Activated CD4-positive, alpha-beta T cell treated with anti-CD3 and anti-CD28 coated beads, Interleukin-2, amount 10 ng/mL, durations not matched to agents 24 days and 14 days (primary cell): ENCODE measurements at regions not wholly inside any gene's neighbourhood (a gene's known extent, or its start where the extent isn't known, plus 50 kb on each side); places are given as distances from the start of the nearest gene placed in this dataset.

Experiments
- DNase-seq: peaks from one replicate; pipeline ENCODE4 v3.0.0; 2022
- H3K27ac Mint-ChIP-seq: one replicate; pipeline ENCODE4 v1.8.0; 2022; ENCODE audit warnings: mild to moderate bottlenecking, mixed read lengths
- H3K27me3 Mint-ChIP-seq: one replicate; pipeline ENCODE4 v1.8.0; 2022; ENCODE audit warnings: mixed read lengths
- H3K36me3 Mint-ChIP-seq: one replicate; pipeline ENCODE4 v1.8.0; 2022; ENCODE audit warnings: low read depth, mild to moderate bottlenecking, mixed read lengths
- H3K4me1 Mint-ChIP-seq: one replicate; pipeline ENCODE4 v1.8.0; 2021; ENCODE audit warnings: mixed read lengths
- H3K4me3 Mint-ChIP-seq: one replicate; pipeline ENCODE4 v1.8.0; 2022; ENCODE audit warnings: mild to moderate bottlenecking, moderate library complexity, mixed read lengths
- H3K9me3 Mint-ChIP-seq: one replicate; pipeline ENCODE4 v1.8.0; 2021; ENCODE audit warnings: mixed read lengths
- intact Hi-C: fragments of 100-400 bp; cut with micrococcal nuclease; formaldehyde crosslinking; loops from one replicate; pipeline ENCODE4 v1.15.1; 2023

DNA sequence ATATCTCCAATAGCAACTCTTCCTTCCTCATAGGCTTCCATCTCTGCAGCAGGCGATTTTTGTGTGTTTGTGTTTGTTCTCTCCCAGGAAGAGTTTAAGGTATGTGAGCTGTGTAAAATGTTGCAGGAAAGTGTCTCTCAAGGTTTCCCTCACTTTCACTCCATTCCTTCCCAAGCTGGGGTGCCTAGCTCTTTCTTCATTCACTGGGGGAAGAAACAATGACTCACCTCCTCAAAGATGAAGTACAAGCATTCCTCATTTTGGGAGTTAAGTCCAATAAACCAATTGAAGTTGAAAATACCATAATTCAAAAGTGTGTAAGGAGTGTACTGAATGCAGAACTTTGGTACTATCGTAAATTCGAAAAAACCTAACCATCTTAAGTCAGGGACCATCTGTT is 422.7 kb upstream of the CFAP20DC start:
- Mint-ChIP-seq H3K4me3 (no peak overlapping the region), H3K36me3 (peaks cover 22% of the 10 kb centered on the region), H3K27me3 (no peaks in the 10 kb centered on the region), H3K4me1 (peaks cover 41% of the 10 kb centered on the region), H3K9me3 (peaks cover 52% of the 10 kb centered on the region), H3K27ac (no peak overlapping the region)
- intact Hi-C loops, result no loop called here
- no peak for DNase-seq

DNA sequence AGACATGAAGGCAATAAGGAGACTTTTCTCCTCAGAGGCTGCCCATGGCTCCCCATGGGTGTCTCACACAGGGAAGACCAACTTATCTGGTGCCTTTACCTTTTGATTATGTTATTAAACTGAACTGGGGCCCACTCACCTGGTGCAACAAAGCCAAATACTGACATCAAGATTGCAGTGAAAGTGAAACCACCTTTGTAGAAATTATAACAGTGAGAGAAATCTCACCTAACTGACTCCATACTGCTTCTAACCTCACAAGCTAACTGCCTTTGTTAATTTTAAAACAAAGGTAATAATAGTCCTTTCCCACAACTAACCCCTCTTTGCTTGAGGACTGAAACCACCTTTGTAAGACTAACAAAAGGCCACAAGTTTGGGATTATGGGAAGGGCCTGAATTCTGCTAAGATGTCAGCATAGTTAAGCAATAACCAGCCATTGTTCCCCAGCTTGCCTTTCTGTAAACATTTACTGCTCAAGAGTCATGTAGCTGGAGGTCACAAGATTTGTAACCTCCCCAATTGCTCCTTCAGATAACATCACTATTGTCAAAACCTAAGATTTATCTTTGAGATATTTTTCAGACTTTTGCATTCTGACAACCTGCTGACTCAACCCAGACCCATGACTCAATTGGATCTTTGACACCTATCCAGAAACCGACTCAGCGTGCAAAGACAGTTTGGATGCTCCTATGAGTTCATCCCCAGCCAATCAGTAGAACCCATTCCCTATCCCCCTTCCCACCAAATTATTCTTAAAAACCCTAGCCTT is 420.3 kb upstream of the CFAP20DC start:
- Mint-ChIP-seq H3K36me3 (peaks cover 22% of the 10 kb centered on the region), H3K4me3 (no peak overlapping the region), H3K4me1 (peaks cover 40% of the 10 kb centered on the region), H3K27ac (peak overlapping the region; percentile 56), H3K9me3 (peaks cover 42% of the 10 kb centered on the region), H3K27me3 (no peaks in the 10 kb centered on the region)
- peak; percentile 61 for DNase-seq
- intact Hi-C loops, result loop anchor here (1.0 to 2.0 kb wide), 2 partner anchors 13 to 19 kb away; no protein-coding TSS in a partner anchor

DNA sequence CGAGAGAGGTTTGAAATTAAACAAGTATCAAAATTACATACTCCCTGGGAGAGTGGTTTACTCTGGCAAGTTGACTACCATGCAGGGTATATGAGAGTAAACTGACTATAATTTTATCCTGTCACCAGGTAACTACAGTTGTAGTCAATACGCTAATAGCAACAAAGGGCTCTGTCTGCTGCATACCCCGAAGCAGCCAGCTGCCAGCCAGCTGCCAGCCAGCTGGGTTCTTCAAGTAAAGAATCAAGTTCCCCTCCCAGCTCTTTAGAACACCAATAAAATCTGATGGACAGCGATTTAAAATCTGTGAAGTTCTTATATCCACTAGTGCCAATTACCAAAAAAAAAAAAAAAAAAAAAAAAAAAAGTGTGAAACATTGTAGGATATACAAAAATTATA is 417.7 kb upstream of the CFAP20DC start:
- Mint-ChIP-seq H3K4me3 (no peak overlapping the region), H3K27ac (no peak overlapping the region), H3K4me1 (peaks cover 27% of the 10 kb centered on the region), H3K27me3 (no peaks in the 10 kb centered on the region), H3K9me3 (peaks cover 31% of the 10 kb centered on the region), H3K36me3 (peaks cover 22% of the 10 kb centered on the region)
- DNase-seq, result no peak
- intact Hi-C loops, result no loop called here

DNA sequence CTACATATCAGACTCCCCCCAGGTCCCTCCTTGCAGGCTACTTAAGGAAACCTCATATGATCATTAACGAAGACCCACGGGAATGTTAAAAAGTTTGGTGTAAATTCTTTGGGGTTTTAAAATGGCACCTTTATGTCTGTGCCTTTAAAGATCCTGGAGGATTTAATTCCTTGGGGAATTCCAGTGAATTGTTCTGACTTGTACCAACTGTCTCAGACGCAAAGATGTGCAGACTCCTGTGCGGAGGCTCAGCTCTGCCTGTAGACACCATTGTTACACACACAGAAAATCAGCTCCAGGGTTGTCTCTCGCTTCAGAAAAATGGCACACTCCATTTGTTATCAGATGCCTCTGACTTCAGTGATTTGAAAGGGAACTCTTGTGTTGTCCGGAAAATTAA is 414.4 kb upstream of the CFAP20DC start:
- Mint-ChIP-seq H3K9me3 (peaks cover 21% of the 10 kb centered on the region), H3K36me3 (peaks cover 10% of the 10 kb centered on the region), H3K4me3 (no peak overlapping the region), H3K27ac (no peak overlapping the region), H3K4me1 (peaks cover 7% of the 10 kb centered on the region), H3K27me3 (no peaks in the 10 kb centered on the region)
- no peak for DNase-seq
- intact Hi-C loops, result no loop called here

DNA sequence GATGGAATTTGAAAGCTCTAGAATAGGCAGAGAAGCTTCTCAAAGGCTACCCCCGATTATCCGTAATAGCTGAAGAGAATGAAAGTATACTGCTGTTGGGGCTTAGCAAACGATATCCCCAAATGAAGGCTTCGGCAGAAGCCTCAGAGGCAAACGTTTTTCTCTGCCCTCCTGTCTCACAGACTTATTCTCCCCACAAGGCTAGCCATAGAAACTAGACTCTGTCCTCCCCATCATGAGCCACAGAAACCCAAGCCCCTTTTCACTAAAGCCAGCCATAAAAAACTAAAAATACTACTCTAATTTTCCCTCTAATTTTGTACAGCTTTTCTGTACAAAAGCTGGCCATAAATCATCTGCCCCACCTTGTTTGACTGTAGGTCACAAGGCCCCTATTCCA is 413.4 kb upstream of the CFAP20DC start:
- peaks cover 18% of the 10 kb centered on the region for H3K9me3 Mint-ChIP-seq
- peaks cover 5% of the 10 kb centered on the region for H3K4me1 Mint-ChIP-seq
- intact Hi-C loops, result no loop called here
- H3K27me3 Mint-ChIP-seq, result no peaks in the 10 kb centered on the region
- DNase-seq, result no peak
- no peak overlapping the region for H3K4me3 Mint-ChIP-seq
- peaks cover 7% of the 10 kb centered on the region for H3K36me3 Mint-ChIP-seq
- H3K27ac Mint-ChIP-seq, result no peak overlapping the region

DNA sequence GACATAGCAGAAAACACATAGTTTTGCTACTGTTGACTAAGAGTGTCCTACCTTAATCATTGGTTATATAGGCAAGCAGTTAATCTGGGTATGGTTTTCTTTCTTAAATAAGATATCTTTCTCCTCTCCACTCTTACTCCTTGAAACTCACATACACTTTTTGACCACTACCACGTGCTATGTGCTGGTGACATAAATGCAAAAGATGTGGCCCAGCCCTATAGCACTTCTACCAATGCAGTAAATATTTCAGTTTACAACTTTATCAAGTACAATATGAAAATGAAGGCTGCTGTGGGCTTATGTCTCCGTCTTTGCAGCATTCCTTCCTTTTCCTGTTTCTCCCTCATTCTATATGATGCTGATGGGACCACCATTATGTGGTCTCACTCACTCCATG is 410.2 kb upstream of the CFAP20DC start:
- Mint-ChIP-seq H3K4me3 (no peak overlapping the region), H3K27ac (no peak overlapping the region), H3K9me3 (peaks cover 14% of the 10 kb centered on the region), H3K27me3 (no peaks in the 10 kb centered on the region), H3K4me1 (peaks cover 19% of the 10 kb centered on the region), H3K36me3 (peaks cover 7% of the 10 kb centered on the region)
- intact Hi-C loops, result no loop called here
- no peak for DNase-seq

DNA sequence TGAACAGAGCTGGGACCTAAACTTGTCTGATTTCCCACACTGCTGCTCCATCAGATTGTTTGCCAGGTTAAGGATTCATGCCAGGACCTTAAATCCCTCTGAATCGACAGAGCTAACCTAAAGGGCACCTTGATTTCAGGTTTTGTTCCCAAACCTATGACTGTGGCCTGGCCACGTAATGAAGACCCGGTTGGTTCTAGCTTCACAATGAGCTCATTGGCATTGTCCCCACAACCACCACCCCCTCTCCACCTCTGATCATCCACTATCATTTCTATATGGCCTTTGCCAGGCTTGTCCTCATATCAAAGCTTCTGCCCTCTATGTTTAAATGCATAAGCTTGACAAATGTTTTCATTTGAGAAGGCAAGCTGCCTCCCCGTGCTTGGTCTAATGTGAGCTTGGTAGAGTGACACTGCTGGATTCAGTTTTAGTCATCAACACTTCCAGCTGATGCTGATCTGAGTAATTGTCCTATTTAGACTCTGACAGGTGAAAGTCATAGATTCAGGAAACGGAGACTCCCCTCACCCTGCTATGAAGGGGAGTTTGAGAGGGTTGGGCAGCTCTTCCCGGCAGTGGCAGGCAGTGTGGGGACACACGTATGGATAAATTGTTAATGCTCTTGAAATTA is 407.1 kb upstream of the CFAP20DC start:
- H3K36me3 Mint-ChIP-seq, result peaks cover 11% of the 10 kb centered on the region
- no peak overlapping the region for H3K4me3 Mint-ChIP-seq
- peaks cover 17% of the 10 kb centered on the region for H3K9me3 Mint-ChIP-seq
- peak overlapping the region; percentile 59 for H3K27ac Mint-ChIP-seq
- intact Hi-C loops, result loop anchor here (1.0 to 10.0 kb wide), 6 partner anchors 14 to 628 kb away; no protein-coding TSS in a partner anchor
- DNase-seq, result peak; percentile 77
- H3K27me3 Mint-ChIP-seq, result no peaks in the 10 kb centered on the region
- H3K4me1 Mint-ChIP-seq, result peaks cover 34% of the 10 kb centered on the region

DNA sequence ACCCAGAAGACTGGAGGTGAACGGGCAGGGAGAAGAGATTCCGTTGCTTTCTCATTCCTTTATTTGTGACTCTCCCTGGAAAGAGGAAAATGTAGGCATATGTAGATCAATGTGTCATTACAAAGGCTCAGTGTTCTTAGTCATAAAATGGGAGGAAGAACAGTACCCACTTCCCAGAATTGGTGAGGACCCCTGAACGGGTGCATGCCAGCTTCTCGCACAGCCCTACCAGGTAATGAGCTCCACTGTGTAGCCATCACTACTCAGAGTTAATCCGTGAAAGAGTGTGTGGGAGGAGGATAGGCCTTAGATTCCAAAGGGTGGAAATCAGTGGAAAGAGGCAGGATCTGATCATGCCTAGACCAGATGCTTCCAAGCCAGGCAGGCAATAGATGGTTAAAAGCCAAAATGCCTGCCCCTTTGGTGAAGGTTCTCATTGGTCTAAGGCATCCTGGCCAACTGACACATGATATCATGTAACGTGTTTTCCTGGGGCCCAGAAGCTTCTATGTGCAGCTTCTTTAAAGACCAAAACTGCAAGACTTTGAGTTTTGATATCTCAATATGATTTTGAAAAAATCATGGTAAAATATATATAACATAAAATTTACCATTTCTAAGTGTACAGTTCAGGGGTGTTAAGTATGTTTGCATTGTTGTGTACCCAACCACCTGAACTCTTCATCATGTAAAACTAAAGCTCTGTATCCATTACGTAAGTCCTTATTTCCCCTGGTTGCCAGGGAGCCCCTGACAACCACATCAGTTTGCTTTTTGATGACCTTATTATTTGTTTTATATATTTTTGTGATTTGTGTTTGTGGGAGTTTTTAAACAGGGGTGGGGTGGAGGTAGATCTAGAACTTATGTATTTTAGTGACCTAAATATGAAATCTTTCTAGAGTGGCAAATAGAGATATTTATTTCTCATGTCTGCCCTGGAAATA is 402.2 kb upstream of the CFAP20DC start:
- intact Hi-C loops, result loop anchor here (1.0 to 10.0 kb wide), 11 partner anchors 18 to 633 kb away; no protein-coding TSS in a partner anchor
- Mint-ChIP-seq H3K36me3 (peaks cover 6% of the 10 kb centered on the region), H3K9me3 (peaks cover 14% of the 10 kb centered on the region), H3K27ac (peak overlapping the region; percentile 94), H3K4me1 (peaks cover 62% of the 10 kb centered on the region), H3K27me3 (no peaks in the 10 kb centered on the region), H3K4me3 (peak overlapping the region; percentile 65)
- DNase-seq, result peak; percentile 69

DNA sequence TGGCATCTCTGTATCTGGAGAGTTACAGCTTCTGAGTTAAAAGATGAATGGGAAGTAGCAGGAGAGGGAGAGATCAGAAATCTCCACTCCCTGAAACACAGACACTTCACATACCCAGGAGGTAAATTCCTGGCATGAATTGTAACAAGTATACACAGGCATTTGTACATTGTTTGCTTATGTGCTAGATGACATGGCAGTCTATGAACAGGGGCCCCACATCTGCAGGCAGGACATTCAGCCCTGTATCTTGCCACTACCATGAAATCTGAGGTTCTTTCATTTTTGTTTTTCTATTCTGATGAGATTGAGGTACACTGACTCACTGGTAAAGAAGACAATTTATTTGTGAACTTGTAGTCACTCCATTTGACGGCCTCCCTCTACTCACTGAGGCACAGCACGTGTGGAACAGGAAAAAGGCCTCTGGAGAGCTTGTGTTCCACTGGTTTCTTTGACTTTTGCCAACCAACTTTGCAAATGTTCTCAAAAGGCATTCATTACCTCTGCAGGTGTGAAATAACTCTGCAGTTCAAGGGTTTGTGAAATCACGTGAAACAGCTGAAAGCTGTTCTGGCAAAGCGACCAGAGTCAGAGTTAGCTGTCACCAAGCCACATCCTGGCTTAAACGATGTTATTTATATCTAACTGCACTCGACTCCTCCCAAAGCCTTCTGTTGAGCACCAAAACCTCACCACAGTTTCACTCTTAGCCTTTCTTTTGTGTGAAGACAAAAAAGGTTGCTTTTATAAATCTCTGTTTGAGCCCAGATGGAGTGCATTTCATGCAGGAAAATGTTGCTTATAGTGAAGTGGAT is 401.3 kb upstream of the CFAP20DC start:
- H3K4me1 Mint-ChIP-seq, result peaks cover 65% of the 10 kb centered on the region
- DNase-seq, result peak; percentile 93
- H3K27ac Mint-ChIP-seq, result peak overlapping the region; percentile 94
- intact Hi-C loops, result loop anchor here (1.0 to 10.0 kb wide), 11 partner anchors 19 to 634 kb away; no protein-coding TSS in a partner anchor
- peak overlapping the region; percentile 65 for H3K4me3 Mint-ChIP-seq
- H3K27me3 Mint-ChIP-seq, result no peaks in the 10 kb centered on the region
- H3K9me3 Mint-ChIP-seq, result peaks cover 14% of the 10 kb centered on the region
- peaks cover 6% of the 10 kb centered on the region for H3K36me3 Mint-ChIP-seq

DNA sequence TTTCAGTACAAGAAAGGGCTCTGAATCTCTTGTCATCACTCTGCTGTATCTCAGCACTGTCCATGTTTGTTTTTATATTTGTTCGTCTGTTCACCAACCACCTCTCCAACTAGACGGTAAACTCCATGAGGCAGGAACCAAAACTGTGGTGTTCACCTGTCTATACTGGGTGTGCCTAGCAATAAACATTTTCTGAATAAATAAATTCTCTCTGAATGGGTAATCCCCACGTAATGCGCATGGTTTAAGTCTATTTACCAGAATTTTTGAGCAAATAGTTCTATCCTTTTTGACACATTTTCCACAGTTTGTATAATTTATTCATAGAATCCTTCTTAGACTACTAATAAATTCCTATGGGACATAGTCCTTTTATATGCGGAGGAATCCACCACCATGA is 400.6 kb upstream of the CFAP20DC start:
- DNase-seq, result no peak
- H3K27me3 Mint-ChIP-seq, result no peaks in the 10 kb centered on the region
- intact Hi-C loops, result loop anchor here (2.0 to 10.0 kb wide), 5 partner anchors 52 to 634 kb away; no protein-coding TSS in a partner anchor
- peaks cover 14% of the 10 kb centered on the region for H3K9me3 Mint-ChIP-seq
- H3K4me3 Mint-ChIP-seq, result no peak overlapping the region
- peak overlapping the region; percentile 94 for H3K27ac Mint-ChIP-seq
- peaks cover 8% of the 10 kb centered on the region for H3K36me3 Mint-ChIP-seq
- H3K4me1 Mint-ChIP-seq, result peaks cover 71% of the 10 kb centered on the region

DNA sequence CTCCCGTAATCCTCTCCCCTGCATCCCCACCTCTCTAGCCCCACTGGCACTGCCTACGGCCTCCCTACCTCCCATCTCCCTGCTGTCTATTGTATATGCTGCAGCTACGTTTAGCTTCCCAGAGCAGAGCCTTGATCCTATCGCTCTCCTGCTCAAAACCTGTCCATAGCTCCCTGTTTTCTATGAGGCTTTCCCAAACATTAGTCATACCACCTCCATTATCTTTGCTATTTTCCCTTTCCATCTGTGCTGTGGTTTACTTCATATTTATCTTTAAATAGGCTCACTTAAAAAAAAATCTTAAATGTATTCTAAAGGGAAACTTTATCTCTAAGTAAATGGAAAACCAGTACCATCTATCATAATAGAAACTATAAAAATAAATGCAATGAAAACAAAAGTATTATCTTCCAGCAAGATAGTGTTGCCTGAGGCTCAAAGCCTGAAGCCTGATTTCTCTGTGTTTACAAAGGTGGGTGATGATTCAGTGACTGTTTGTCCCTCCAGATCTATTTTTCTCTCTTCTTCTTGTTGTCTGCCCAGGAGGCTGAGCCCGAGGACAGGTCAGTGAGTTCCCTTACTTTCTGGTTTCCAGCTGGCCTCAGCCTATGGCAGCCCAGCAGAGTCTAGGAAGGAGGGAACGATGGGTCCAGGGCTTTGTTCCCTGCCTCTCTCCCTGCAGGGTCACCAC is 397.1 kb upstream of the CFAP20DC start:
- DNase-seq, result no peak
- Mint-ChIP-seq H3K27ac (peak overlapping the region; percentile 14), H3K4me3 (no peak overlapping the region), H3K9me3 (peaks cover 11% of the 10 kb centered on the region), H3K36me3 (peaks cover 5% of the 10 kb centered on the region), H3K27me3 (no peaks in the 10 kb centered on the region), H3K4me1 (peaks cover 73% of the 10 kb centered on the region)
- intact Hi-C loops, result no loop called here

DNA sequence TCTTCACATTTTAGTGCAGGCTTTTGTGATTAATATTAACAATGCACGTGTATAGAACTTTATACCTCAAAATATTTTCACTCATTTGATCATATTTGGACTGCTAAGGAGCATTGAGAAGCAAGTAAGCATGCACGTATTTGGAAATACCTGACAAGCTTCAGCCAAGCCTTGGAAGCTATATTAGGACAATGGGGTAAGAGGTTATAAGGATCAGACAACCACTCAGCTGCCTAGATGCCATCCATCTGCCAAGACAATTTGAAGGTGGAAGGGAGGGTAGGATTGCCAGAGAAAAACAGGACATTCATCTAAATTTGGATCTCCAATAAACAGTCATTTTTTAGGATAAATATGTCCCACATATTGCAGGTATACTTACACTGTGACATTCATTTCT is 394.9 kb upstream of the CFAP20DC start:
- H3K27ac Mint-ChIP-seq, result peak overlapping the region; percentile 23
- intact Hi-C loops, result loop anchor here (1.0 kb wide), 1 partner anchor 17 kb away; no protein-coding TSS in a partner anchor
- no peaks in the 10 kb centered on the region for H3K27me3 Mint-ChIP-seq
- peaks cover 11% of the 10 kb centered on the region for H3K9me3 Mint-ChIP-seq
- peaks cover 52% of the 10 kb centered on the region for H3K4me1 Mint-ChIP-seq
- no peak for DNase-seq
- no peak overlapping the region for H3K4me3 Mint-ChIP-seq
- H3K36me3 Mint-ChIP-seq, result peaks cover 5% of the 10 kb centered on the region
